ENCODE measurements at regions not wholly inside any gene's neighbourhood (a gene's known extent, or its start where the extent isn't known, plus 50 kb on each side); places are given as distances from the start of the nearest gene placed in this dataset.

DNA sequence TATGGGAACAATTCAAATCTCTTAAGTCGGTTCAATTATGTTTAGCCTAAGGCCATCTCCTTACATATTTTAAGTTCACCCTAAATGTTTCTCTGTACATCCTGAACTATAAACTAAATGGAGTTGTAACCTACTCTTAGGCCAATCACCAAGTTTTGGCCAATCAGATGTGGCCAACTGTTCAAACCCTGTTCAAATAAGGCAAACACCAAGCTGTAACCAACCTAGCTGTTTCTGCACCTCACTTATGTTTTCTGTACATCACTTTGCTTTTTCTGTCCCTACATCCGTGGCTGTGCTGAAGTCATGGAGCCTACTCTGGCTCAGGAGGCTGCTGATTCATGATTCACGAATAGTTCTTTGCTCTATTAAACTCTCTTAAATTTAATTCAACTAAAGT, 165.3 kb downstream of the GASK1B start:
- TF ChIP-seq, protein P1, sequence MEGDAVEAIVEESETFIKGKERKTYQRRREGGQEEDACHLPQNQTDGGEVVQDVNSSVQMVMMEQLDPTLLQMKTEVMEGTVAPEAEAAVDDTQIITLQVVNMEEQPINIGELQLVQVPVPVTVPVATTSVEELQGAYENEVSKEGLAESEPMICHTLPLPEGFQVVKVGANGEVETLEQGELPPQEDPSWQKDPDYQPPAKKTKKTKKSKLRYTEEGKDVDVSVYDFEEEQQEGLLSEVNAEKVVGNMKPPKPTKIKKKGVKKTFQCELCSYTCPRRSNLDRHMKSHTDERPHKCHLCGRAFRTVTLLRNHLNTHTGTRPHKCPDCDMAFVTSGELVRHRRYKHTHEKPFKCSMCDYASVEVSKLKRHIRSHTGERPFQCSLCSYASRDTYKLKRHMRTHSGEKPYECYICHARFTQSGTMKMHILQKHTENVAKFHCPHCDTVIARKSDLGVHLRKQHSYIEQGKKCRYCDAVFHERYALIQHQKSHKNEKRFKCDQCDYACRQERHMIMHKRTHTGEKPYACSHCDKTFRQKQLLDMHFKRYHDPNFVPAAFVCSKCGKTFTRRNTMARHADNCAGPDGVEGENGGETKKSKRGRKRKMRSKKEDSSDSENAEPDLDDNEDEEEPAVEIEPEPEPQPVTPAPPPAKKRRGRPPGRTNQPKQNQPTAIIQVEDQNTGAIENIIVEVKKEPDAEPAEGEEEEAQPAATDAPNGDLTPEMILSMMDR (IDR thresholded peaks at IDR 0.05; ENCODE audit: insufficient read depth, low read length, poor library complexity, severe bottlenecking): no peak
- TF ChIP-seq EZH2phosphoT487 (conservative IDR thresholded peaks at IDR 0.05; ENCODE audit: low read length): no peak

All from SU-DHL-6 (cell line).